Cardiac fibroblast (primary cell): ENCODE measurements at regions not wholly inside any gene's neighbourhood (a gene's known extent, or its start where the extent isn't known, plus 50 kb on each side); places are given as distances from the start of the nearest gene placed in this dataset.

Experiments used
- DNase-seq, 2 donors: peaks; one replicate each; pipeline versions ENCODE4 v3.0.0 to v3.0.0-alpha.2; 2010; ENCODE audit warnings: low read depth in 2 of 2
- H3K4me3 ChIP-seq, 2 donors: replicated peaks in 1 of 2; 1 replicate in 1 of 2; 2 replicates in 1 of 2; pipeline ENCODE4 v1.5.1; 2011; ENCODE audit warnings: low read depth in 2 of 2, low read length in 2 of 2, mild to moderate bottlenecking in 2 of 2, moderate library complexity in 1 of 2
- CTCF ChIP-seq: IDR thresholded peaks from one replicate; pipeline ENCODE4 v1.5.1; 2011; ENCODE audit warnings: low read depth, mild to moderate bottlenecking, low read length, inconsistent platforms

GRCh38 chr13:79081942-79082341, 324.1 kb downstream of the RBM26 start:
- no peak for TF ChIP-seq CTCF
- DNase-seq: no peak
- no peak overlapping the region for H3K4me3 ChIP-seq

GRCh38 chr13:79079351-79079839, 326.7 kb downstream of the RBM26 start:
- H3K4me3 ChIP-seq: no peak overlapping the region
- no peak for DNase-seq

GRCh38 chr13:79075703-79076102, 330.4 kb downstream of the RBM26 start:
- no peak for DNase-seq
- no peak for TF ChIP-seq CTCF

More at GRCh38 chr13:79079351-79079839, 326.7 kb downstream of the RBM26 start:
- TF ChIP-seq CTCF: no peak

GRCh38 chr13:79070343-79070974, 335.6 kb downstream of the RBM26 start:
- no peak for DNase-seq
- TF ChIP-seq CTCF: no peak
- no peak overlapping the region for H3K4me3 ChIP-seq

More at GRCh38 chr13:79075703-79076102, 330.4 kb downstream of the RBM26 start:
- H3K4me3 ChIP-seq: no peak overlapping the region

- TF ChIP-seq CTCF: no peak
- DNase-seq: no peak
- H3K4me3 ChIP-seq: no peak overlapping the region
Measured at GRCh38 chr13:79062291-79062690, 343.8 kb downstream of the RBM26 start.

GRCh38 chr13:79060216-79060615, 345.8 kb downstream of the RBM26 start:
- no peak for DNase-seq
- no peak for TF ChIP-seq CTCF
- no peak overlapping the region for H3K4me3 ChIP-seq

GRCh38 chr13:79056706-79057105, 349.3 kb downstream of the RBM26 start:
- no peak for TF ChIP-seq CTCF
- no peak for DNase-seq
- H3K4me3 ChIP-seq: no peak overlapping the region
